Endothelial cell of umbilical vein (primary cell): ENCODE measurements at regions not wholly inside any gene's neighbourhood (a gene's known extent, or its start where the extent isn't known, plus 50 kb on each side); places are given as distances from the start of the nearest gene placed in this dataset.

Source experiments
- EZH2 ChIP-seq: IDR thresholded peaks from 2 replicates; pipeline ENCODE4 v1.6.1; 2012; ENCODE audit warnings: borderline replicate concordance, low read depth, mild to moderate bottlenecking, moderate library complexity, low read length, inconsistent platforms; ENCODE audit not compliant: severe bottlenecking
- JUN ChIP-seq: IDR thresholded peaks from 2 replicates; pipeline ENCODE4 v1.6.1; 2011; ENCODE audit warnings: borderline replicate concordance, low read depth; ENCODE audit not compliant: insufficient read length, insufficient read depth
- MAX ChIP-seq: IDR thresholded peaks from 2 replicates; pipeline ENCODE4 v1.6.1; 2011; ENCODE audit not compliant: insufficient read depth, insufficient read length
- MYC ChIP-seq: IDR thresholded peaks from one replicate; pipeline ENCODE4 v1.6.1; 2011; ENCODE audit warnings: mild to moderate bottlenecking, low read depth, low read length
- POLR2A ChIP-seq: IDR thresholded peaks from 2 replicates; pipeline ENCODE4 v1.6.1; 2012; ENCODE audit warnings: low read depth, mild to moderate bottlenecking, control low read depth, low read length
- POLR2AphosphoS5 ChIP-seq: IDR thresholded peaks from 2 replicates; pipeline ENCODE4 v1.6.1; 2012; ENCODE audit warnings: low read depth, mild to moderate bottlenecking, control low read depth, low read length, moderate library complexity; ENCODE audit not compliant: insufficient read depth
- TF ChIP-seq, protein P1 (sequence below), 2 donors: IDR thresholded peaks; 1 replicate in 1 of 2; 2 replicates in 1 of 2; pipeline ENCODE4 v1.5.1; 2011; ENCODE audit warnings: low read length in 2 of 2, mild to moderate bottlenecking in 2 of 2, moderate library complexity in 2 of 2, control low read depth in 1 of 2, inconsistent platforms in 1 of 2, low read depth in 1 of 2; ENCODE audit not compliant: insufficient read depth in 1 of 2; ENCODE audit errors: extremely low read depth in 1 of 2

- TF ChIP-seq, protein P1, sequence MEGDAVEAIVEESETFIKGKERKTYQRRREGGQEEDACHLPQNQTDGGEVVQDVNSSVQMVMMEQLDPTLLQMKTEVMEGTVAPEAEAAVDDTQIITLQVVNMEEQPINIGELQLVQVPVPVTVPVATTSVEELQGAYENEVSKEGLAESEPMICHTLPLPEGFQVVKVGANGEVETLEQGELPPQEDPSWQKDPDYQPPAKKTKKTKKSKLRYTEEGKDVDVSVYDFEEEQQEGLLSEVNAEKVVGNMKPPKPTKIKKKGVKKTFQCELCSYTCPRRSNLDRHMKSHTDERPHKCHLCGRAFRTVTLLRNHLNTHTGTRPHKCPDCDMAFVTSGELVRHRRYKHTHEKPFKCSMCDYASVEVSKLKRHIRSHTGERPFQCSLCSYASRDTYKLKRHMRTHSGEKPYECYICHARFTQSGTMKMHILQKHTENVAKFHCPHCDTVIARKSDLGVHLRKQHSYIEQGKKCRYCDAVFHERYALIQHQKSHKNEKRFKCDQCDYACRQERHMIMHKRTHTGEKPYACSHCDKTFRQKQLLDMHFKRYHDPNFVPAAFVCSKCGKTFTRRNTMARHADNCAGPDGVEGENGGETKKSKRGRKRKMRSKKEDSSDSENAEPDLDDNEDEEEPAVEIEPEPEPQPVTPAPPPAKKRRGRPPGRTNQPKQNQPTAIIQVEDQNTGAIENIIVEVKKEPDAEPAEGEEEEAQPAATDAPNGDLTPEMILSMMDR (IDR thresholded peaks at IDR 0.05; ENCODE audit: extremely low read depth in 1 of 2, insufficient read depth in 1 of 2, low read depth in 1 of 2, low read length in 2 of 2): no peak
- TF ChIP-seq POLR2AphosphoS5 (no peak), POLR2A (no peak), EZH2 (no peak), MYC (no peak), MAX (no peak), JUN (no peak)
Observed at GRCh38 chr10:44089671-44090070, 295.2 kb downstream of the CXCL12 start.
